Liver (tissue), 3 donors: ENCODE measurements at regions not wholly inside any gene's neighbourhood (a gene's known extent, or its start where the extent isn't known, plus 50 kb on each side); places are given as distances from the start of the nearest gene placed in this dataset.

Experiments
- ATF3 ChIP-seq: IDR thresholded peaks from 2 replicates; pipeline ENCODE4 v1.6.1; 2016; ENCODE audit warnings: antibody characterized with exemption
- CTCF ChIP-seq: fragments of 150-350 bp; IDR thresholded peaks from 2 replicates; pipeline ENCODE4 v1.5.1; 2017; ENCODE audit warnings: improper control_type of control experiment, low read depth, low read length; ENCODE audit not compliant: missing input control
- FOXA1 ChIP-seq: IDR thresholded peaks from 2 replicates; pipeline ENCODE4 v1.6.1; 2016; ENCODE audit warnings: antibody characterized with exemption
- GABPA ChIP-seq, 2 donors: IDR thresholded peaks in 1 of 2; conservative IDR thresholded peaks in 1 of 2; 2 replicates each; pipeline ENCODE4 v1.6.1; 2016; ENCODE audit warnings: antibody characterized with exemption in 2 of 2, mild to moderate bottlenecking in 1 of 2, moderate library complexity in 1 of 2
- JUND ChIP-seq, 2 donors: IDR thresholded peaks; 2 replicates each; pipeline ENCODE4 v1.6.1; 2016; ENCODE audit warnings: antibody characterized with exemption in 2 of 2
- NR2F2 ChIP-seq: IDR thresholded peaks from 2 replicates; pipeline ENCODE4 v1.6.1; 2016; ENCODE audit warnings: antibody characterized with exemption
- RAD21 ChIP-seq, 2 donors: IDR thresholded peaks; 2 replicates each; pipeline ENCODE4 v1.6.1; 2016; ENCODE audit warnings: antibody characterized with exemption in 2 of 2, mild to moderate bottlenecking in 2 of 2
- YY1 ChIP-seq: IDR thresholded peaks from 2 replicates; pipeline ENCODE4 v1.6.1; 2016; ENCODE audit warnings: antibody characterized with exemption, mild to moderate bottlenecking
- donor health status: healthy.
- donor health status: healthy.

- TF ChIP-seq CTCF = no peak
- no peak for TF ChIP-seq FOXA1
- TF ChIP-seq NR2F2 = no peak
- no peak for TF ChIP-seq GABPA (IDR thresholded peaks at IDR 0.05 in 1 of 2, conservative IDR thresholded peaks at IDR 0.05 in 1 of 2)
- TF ChIP-seq RAD21 (IDR thresholded peaks at IDR 0.05) = no peak
- TF ChIP-seq YY1 = no peak
- no peak for TF ChIP-seq JUND (IDR thresholded peaks at IDR 0.05)
- no peak for TF ChIP-seq ATF3
These were observed 135.5 kb upstream of the RBMS3 start for GRCh38 chr3:29145360-29145759.
